Liver (tissue), 8 donors: ENCODE measurements at regions not wholly inside any gene's neighbourhood (a gene's known extent, or its start where the extent isn't known, plus 50 kb on each side); places are given as distances from the start of the nearest gene placed in this dataset.

ENCODE experiments used
- DNase-seq: peaks from one replicate; pipeline ENCODE4 v3.0.0-alpha.2; 2017; ENCODE audit warnings: low spot score
- H3K27ac ChIP-seq, 2 donors: one replicate each; pipeline ENCODE4 v1.7.0; 2013; ENCODE audit warnings: inconsistent platforms in 2 of 2, low read length in 2 of 2, control low read depth in 1 of 2, low read depth in 1 of 2, mild to moderate bottlenecking in 1 of 2
- H3K27me3 ChIP-seq, 4 donors: one replicate each; pipeline versions ENCODE4 v1.6.1 to v1.7.0; 2013; ENCODE audit warnings: low read length in 3 of 4, inconsistent platforms in 1 of 4, mild to moderate bottlenecking in 1 of 4, moderate library complexity in 1 of 4; ENCODE audit not compliant: control insufficient read depth in 4 of 4, insufficient read depth in 4 of 4
- H3K36me3 ChIP-seq, 4 donors: one replicate each; pipeline versions ENCODE4 v1.6.1 to v1.7.0; 2013; ENCODE audit warnings: low read length in 3 of 4, mild to moderate bottlenecking in 3 of 4, low read depth in 1 of 4, moderate library complexity in 1 of 4; ENCODE audit not compliant: control insufficient read depth in 4 of 4, insufficient read depth in 3 of 4
- H3K4me1 ChIP-seq, 4 donors: one replicate each; pipeline versions ENCODE4 v1.6.1 to v1.7.0; 2013; ENCODE audit warnings: low read length in 3 of 4, mild to moderate bottlenecking in 3 of 4, moderate library complexity in 1 of 4; ENCODE audit not compliant: control insufficient read depth in 4 of 4, insufficient read depth in 4 of 4
- H3K4me3 ChIP-seq, 3 donors: one replicate each; pipeline versions ENCODE4 v1.6.1 to v1.7.0; 2013; ENCODE audit warnings: low read length in 3 of 3, control low read depth in 1 of 3, low read depth in 1 of 3, mild to moderate bottlenecking in 1 of 3
- H3K9ac ChIP-seq, 2 donors: one replicate each; pipeline ENCODE4 v1.7.0; 2013; ENCODE audit warnings: low read length in 2 of 2, mild to moderate bottlenecking in 2 of 2, moderate library complexity in 2 of 2, control low read depth in 1 of 2, low read depth in 1 of 2
- H3K9me3 ChIP-seq, 4 donors: one replicate each; pipeline versions ENCODE4 v1.6.1 to v1.7.0; 2013; ENCODE audit warnings: low read length in 3 of 4; ENCODE audit not compliant: control insufficient read depth in 4 of 4
- ATF3 ChIP-seq: IDR thresholded peaks from 2 replicates; pipeline ENCODE4 v1.6.1; 2016; ENCODE audit warnings: antibody characterized with exemption
- CTCF ChIP-seq: fragments of 150-350 bp; IDR thresholded peaks from 2 replicates; pipeline ENCODE4 v1.5.1; 2017; ENCODE audit warnings: improper control_type of control experiment, low read depth, low read length; ENCODE audit not compliant: missing input control
- EGR1 ChIP-seq, 2 donors: IDR thresholded peaks; 2 replicates each; pipeline ENCODE4 v1.6.1; 2016 to 2018; ENCODE audit warnings: antibody characterized with exemption in 2 of 2, low read depth in 2 of 2
- FOXA1 ChIP-seq: IDR thresholded peaks from 2 replicates; pipeline ENCODE4 v1.6.1; 2016; ENCODE audit warnings: antibody characterized with exemption
- FOXA2 ChIP-seq: IDR thresholded peaks from 2 replicates; pipeline ENCODE4 v1.6.1; 2016; ENCODE audit warnings: antibody characterized with exemption
- GABPA ChIP-seq, 2 donors: IDR thresholded peaks in 1 of 2; conservative IDR thresholded peaks in 1 of 2; 2 replicates each; pipeline ENCODE4 v1.6.1; 2016; ENCODE audit warnings: antibody characterized with exemption in 2 of 2, mild to moderate bottlenecking in 1 of 2, moderate library complexity in 1 of 2
- HNF4A ChIP-seq, 2 donors: conservative IDR thresholded peaks; 2 replicates each; pipeline ENCODE4 v1.6.1; 2016; ENCODE audit warnings: antibody characterized with exemption in 2 of 2, mild to moderate bottlenecking in 2 of 2
- HNF4G ChIP-seq: IDR thresholded peaks from 2 replicates; pipeline ENCODE4 v1.6.1; 2016; ENCODE audit warnings: antibody characterized with exemption
- MAX ChIP-seq: IDR thresholded peaks from 2 replicates; pipeline ENCODE4 v1.6.1; 2016; ENCODE audit warnings: antibody characterized with exemption
- RAD21 ChIP-seq, 2 donors: IDR thresholded peaks; 2 replicates each; pipeline ENCODE4 v1.6.1; 2016; ENCODE audit warnings: antibody characterized with exemption in 2 of 2, mild to moderate bottlenecking in 2 of 2
- REST ChIP-seq: IDR thresholded peaks from 2 replicates; pipeline ENCODE4 v1.6.1; 2016; ENCODE audit warnings: antibody characterized with exemption, mild to moderate bottlenecking
- RXRA ChIP-seq, 2 donors: IDR thresholded peaks; 2 replicates each; pipeline ENCODE4 v1.6.1; 2017 to 2018; ENCODE audit warnings: antibody characterized with exemption in 2 of 2, mild to moderate bottlenecking in 1 of 2
- SP1 ChIP-seq: IDR thresholded peaks from 2 replicates; pipeline ENCODE4 v1.6.1; 2018; ENCODE audit warnings: antibody characterized with exemption, mild to moderate bottlenecking
- YY1 ChIP-seq: IDR thresholded peaks from 2 replicates; pipeline ENCODE4 v1.6.1; 2016; ENCODE audit warnings: antibody characterized with exemption, mild to moderate bottlenecking
- ZBTB33 ChIP-seq: IDR thresholded peaks from 2 replicates; pipeline ENCODE4 v1.6.1; 2016; ENCODE audit warnings: antibody characterized with exemption
- WGBS: extraction: QIAGEN DNeasy Blood & Tissue Kit; methylation state at CpG from one replicate; pipeline ENCODE4 v1.1.7; 2013; 5-methylcytosine and 5-hydroxymethylcytosine counted together
- donor health status: healthy.
- donor health status: healthy.
- donor health status: healthy.
- donor health status: healthy.
- donor health status: healthy.

GRCh38 chr12:76639646-76640045 is 80.1 kb upstream of the OSBPL8 start (continued):
- TF ChIP-seq CTCF: no peak
- TF ChIP-seq REST: no peak
- TF ChIP-seq GABPA (IDR thresholded peaks at IDR 0.05 in 1 of 2, conservative IDR thresholded peaks at IDR 0.05 in 1 of 2): no peak

- no peak for DNase-seq
- 89% methylated on average over 1 of the region's 1 CpG for WGBS
- Histone ChIP-seq H3K36me3 (no peaks in the 10 kb centered on the region), H3K27me3 (no peaks in the 10 kb centered on the region), H3K4me1 (no peaks in the 10 kb centered on the region), H3K9me3 (no peaks in the 10 kb centered on the region), H3K27ac (no peak overlapping the region), H3K4me3 (no peak overlapping the region), H3K9ac (no peak overlapping the region)
- no peak for TF ChIP-seq EGR1 (IDR thresholded peaks at IDR 0.05; ENCODE audit: low read depth in 2 of 2)
- TF ChIP-seq ZBTB33: no peak
- no peak for TF ChIP-seq ATF3
- no peak for TF ChIP-seq GABPA (IDR thresholded peaks at IDR 0.05 in 1 of 2, conservative IDR thresholded peaks at IDR 0.05 in 1 of 2)
- no peak for TF ChIP-seq MAX
- no peak for TF ChIP-seq YY1
- TF ChIP-seq RAD21 (IDR thresholded peaks at IDR 0.05): no peak
- TF ChIP-seq SP1: no peak
- no peak for TF ChIP-seq FOXA2
- TF ChIP-seq FOXA1: no peak
- no peak for TF ChIP-seq HNF4A (conservative IDR thresholded peaks at IDR 0.05)
- no peak for TF ChIP-seq RXRA (IDR thresholded peaks at IDR 0.05)
- no peak for TF ChIP-seq HNF4G
Measured at GRCh38 chr12:76641073-76641472, 81.5 kb upstream of the OSBPL8 start.
